ENCODE measurements at regions not wholly inside any gene's neighbourhood (a gene's known extent, or its start where the extent isn't known, plus 50 kb on each side); places are given as distances from the start of the nearest gene placed in this dataset.
"Not testable (repeated sequence)": the region's sequence is repeated elsewhere in the genome, so short reads cannot be mapped to it uniquely, and the experiment has no call there.

DNA sequence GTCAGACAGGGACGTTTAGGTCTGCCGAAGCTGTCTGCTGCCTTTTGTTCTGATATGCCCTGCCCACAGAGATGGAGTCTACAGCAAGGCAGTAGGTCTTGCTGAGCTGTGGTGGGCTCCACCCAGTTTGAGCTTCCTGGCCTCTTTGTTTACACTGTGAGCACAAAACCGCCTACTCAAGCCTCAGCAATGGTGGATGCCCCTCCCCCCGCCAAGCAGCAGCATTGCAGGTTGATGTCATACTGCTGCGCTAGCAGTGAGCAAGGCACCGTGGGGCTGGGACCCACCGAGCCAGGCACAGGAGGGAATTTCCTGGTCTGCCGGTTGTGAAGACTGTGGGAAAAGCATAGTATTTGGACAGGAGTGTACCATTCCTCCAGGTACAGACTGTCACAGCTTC, 233.1 kb downstream of the ATPSCKMT start:
- not testable (repeated sequence) for DNase-seq

DNA sequence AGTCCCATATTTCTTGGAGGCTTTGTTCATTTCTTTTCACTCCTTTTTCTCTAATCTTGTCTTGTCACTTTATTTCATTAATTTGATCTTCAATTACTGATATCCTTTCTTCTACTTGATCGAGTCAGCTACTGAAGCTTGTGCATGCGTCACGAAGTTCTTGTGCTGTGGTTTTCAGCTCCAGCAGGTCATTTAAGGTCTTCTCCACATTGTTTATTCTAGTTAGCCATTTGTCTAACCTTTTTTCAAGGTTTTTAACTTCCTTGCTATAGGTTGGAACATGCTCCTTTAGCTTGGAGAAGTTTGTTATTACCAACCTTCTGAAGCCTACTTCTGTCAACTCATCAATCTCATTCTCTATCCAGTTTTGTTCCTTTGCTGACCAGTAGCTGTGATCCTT, 234.0 kb downstream of the ATPSCKMT start:
- DNase-seq = not testable (repeated sequence)

DNA sequence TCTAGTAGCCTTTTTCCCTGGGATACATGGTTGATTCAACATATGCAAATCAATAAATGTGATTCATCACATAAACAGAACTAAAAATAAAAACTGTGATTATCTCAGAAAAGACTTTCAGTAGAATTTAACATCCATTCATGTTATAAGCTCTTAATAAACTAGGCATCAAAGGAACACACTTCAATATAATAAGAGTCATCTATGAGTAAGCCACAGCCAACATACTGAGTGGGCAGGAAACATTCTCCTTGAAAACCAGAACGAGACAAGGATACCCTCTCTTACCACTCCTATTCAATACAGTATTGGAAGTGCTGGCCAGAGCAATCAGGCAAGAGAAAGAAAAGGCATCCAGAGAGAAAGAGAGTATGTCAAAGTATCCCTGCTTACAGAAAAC, 239.9 kb downstream of the ATPSCKMT start:
- no peak for DNase-seq

DNA sequence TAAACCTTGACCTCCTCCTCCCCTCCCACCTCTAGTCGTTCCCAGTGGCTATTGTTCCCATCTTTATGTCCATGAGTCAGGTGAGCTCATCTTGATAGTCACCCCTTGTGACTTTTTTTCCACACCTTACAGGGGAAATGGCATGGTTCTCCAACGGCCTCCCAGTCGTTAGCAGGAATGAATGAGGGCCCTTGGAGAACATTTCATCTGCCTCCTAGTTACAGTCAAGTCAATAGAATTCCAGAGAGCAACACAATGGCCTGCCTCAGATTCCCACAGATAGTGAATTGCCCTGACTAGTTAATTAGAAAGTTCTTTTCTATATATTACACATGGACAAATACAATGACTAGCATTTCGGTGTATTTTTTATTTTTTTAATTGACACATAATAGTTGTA, 262.6 kb downstream of the ATPSCKMT start:
- no peak for DNase-seq

DNA sequence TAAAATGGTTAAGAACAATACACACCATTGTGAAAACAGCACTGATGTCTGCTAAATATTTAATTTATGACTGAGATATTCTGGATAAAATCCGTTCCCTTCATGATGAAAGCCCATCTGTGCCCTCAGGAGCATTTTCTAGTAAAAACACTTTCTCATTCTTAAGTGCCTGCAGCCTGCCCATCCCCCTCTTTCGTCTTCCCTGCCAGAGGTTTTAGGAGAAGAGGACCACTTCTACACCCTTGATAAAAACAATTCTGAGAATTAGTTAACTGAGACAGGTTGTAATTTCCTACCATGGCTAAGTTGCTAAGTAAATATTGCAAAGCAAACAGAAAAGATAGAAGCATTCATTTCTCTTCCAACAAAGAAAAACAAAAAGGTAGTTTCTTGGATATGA, 272.6 kb downstream of the ATPSCKMT start:
- no peak for DNase-seq

DNA sequence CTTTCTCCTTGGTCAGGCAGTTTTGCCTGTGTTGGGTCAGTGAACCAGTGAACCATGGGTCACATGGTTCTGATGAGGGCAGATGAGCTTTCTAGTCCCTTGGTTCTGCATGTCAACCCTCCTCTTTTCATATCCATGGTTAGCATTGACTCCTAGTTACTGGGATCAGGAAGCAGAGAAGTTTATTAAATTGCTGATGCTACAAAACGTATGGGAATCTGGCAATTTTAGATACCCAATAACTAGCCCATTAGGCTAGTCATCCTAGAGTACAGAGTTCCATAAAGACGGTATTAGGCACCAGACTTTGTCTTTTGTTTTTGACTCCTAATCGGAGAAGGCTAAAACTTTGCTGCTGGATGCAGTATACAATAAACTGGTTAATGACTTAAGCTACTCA, 273.1 kb downstream of the ATPSCKMT start:
- DNase-seq = no peak

DNA sequence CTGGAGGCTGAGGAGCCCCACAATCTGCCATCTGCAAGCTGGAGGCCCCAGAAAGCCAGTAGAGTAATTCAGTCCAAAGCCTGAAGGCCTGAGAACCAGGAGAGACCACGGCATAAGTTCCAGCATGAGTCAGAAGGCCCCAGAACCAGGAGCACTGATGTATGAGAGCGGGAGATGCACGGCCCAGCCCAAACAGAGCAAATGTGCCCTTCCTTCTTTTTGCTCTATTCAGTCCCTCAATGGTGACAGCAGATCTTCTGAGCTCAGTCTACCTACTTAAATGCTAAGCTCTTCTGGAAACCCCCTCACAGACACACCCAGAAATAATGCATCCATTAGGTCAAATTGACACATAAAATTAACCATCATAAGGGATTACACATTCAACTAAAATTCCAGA, 277.6 kb downstream of the ATPSCKMT start:
- no peak for DNase-seq

DNA sequence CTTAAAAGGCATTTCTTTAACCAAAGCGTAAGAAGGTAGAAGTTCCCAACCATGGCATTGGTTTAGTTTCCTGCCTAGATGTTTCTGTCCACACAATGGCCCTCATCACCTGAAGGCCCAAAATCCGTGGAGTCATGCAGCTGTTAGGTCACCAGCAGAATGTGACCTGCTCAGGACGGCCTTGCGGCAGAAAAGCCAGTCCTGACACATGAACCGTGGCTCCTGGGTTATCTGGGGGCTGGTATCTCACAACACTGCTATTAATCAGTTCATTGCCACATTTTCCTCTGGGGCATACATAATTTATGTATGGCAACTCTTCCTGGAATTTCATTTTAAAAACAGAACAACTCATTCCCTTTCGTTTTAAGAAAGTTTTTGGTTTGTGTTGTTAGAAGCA, 278.4 kb downstream of the ATPSCKMT start:
- DNase-seq = no peak

DNA sequence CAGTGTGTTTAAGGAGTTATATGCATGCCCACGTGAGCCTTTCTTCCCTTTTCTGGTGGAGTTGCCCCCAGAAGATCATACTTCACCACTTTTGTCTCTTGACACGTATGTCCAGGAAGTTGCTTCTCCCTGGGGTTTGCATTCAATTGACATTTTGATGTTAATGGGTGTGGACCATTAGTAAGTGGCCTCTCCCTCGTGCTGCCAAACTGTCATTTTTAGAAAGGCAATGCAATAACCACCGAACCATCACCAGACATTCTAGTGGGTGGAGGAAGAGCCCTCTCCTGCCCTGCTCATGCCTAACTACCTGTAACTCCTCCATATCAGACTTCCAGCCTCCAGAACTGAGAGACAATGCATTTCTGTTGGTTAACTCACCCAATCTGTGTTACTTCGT, 290.8 kb downstream of the ATPSCKMT start:
- no peak for DNase-seq

DNA sequence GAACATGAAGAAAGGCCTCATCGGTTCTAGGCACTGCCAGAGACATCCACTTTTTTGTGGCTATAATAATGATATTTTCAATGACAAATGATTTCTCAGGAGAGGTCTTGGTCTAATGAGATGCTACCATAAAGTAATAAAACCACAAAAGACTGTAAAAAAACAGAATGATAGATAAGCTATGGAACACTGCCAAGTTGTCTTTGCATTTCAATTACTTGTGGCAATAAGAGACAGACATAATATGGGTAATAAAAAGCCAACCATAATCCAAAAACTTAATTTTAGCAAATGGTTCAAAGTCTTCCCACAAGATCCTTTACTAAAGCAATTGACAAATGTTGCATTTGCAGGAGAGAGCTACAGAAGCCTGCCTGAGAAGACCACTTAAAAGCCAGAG, 292.5 kb downstream of the ATPSCKMT start:
- no peak for DNase-seq

DNA sequence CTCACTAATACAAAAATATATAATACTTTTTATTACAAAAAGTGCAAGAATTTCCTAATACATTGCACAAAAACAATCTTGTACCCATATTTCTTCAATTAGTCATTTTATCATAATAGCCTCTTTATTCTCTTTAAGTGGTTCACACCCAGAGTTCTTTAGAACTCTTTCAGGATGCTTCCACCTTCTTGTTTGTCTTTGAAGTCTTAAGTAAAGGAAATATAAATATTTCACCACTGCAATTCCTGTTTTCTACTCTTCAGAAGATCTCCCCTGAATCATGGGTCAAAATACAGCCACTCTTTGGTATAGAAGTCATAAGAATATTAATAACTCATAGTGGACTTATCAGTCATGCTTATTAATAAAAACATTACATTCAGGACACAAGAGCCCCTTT, 293.0 kb downstream of the ATPSCKMT start:
- no peak for DNase-seq

DNA sequence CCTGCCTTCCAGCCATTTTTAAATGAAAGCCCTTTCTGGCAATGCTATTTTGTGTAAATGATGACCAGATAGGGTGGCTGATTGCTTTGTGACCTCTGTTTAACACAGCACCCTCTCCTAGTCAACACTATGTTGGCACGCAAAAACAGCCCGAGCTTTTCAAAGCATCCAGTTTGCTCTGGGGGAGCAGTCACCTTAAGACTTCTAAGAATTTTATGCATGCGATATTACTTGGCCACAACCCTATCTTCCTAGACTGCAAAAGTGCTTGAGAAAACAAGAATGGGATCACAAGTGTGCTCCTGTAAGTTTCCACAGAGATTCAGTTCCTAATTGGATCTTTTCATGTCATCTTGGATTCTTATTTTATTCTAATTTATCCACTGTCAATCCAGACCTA, 294.1 kb downstream of the ATPSCKMT start:
- DNase-seq = no peak

DNA sequence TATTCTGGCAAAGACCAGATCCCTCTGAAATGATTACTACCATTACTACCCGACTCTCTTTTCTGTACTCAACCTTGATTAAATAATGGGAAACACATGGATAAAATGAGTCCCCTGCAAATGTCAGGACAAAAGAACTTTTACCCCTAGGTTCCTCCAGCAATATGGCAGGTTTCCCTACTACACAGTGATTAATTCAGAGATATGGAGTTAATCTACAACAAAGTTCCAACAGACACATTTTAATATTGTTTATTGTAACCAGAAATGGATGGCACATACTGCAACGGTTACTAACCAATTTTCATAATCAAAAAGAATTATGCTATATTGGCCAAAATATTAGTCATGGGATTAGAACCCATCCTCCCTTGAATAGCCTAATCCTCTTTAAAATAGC, 294.8 kb downstream of the ATPSCKMT start:
- DNase-seq = no peak

DNA sequence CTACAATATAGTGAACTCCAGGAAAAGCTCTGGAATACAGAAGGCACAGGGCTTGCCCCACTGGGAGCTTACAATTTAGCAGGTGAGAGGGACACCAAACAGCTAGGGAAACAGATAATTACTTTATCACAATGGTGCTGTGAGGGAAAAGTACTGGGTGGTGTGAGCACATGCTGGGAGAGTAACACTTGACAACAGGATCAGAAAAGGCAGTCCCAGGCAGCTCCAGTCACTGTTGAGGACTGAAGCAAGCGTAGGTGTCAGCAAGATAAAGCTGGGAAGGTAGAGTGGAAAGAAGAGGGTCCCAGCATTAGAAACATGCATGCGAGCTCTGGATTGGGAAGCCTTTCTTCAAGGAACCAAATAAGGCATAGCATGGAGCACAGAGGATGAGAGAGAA, 296.0 kb downstream of the ATPSCKMT start:
- DNase-seq = no peak

DNA sequence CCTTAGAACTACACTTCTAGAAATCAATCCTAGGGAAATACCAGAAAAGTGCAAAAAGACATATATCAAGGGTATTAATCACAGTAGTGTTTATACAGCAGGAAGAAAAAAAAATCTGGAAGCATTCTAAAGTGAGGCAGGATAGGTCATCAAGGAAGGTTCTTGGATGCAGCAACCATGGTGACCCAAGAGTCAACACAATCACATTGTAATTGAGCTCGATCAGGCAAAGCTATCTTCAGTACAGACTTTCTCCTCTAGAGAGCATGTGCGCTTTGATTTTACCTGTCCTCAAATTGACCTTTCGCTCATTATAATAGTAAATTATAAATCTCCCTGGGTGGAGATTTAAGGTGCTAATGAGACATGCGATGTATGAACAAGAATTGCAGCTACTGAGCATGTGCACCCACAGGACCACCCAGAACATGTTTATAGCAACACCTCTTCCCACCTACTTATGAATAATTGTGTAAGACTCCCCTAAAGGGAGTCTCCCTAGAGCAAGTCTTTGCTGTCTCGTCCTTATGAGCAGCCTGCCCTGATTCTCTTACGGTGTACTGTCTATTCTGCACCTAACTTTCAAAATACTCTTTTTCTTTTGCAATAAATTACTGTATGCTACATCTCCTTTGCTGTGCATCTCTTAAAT, 297.7 kb downstream of the ATPSCKMT start:
- no peak for DNase-seq

DNA sequence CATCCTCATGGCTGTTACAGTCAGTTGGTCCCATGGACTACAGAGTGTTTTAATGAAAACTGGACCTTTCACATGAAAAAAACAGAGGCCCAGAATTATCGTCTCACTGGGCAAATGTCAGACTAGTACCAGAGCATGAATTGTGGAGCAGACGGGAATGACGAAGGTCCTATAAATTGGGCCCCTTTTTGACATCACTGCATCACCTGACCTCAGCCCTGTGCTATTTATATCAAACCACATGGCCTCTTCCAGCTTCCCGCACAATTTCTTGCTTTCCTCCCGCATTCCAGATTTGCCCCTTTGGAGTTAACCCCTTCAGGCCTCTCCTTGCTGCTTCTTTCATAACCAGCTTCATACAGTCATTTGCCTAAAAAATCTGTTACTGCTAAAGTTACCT, 301.7 kb downstream of the ATPSCKMT start:
- no peak for DNase-seq

DNA sequence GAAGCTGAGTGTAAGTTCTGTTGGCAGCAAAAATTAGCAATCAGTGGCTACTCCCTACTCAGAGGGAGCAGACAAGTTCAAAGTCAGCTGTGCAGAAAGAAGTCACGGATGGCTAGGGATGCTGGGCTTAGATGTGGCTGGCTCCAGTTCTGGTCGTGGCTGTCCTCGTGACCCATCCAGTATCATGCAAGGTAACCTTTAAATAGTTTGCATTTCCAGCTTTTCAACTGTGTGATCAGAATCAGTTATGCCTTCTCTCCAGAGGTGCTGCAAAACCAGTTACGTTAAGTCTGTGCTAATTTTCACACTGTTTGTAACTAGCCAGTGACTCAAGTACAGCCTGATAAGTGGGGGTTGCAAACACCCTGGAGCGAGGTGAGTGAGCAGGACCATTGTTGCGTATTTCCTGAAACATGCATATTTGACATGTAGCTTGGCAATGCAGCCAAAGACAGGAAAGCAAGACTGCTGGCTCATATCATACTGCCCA, 302.4 kb downstream of the ATPSCKMT start:
- DNase-seq = no peak

DNA sequence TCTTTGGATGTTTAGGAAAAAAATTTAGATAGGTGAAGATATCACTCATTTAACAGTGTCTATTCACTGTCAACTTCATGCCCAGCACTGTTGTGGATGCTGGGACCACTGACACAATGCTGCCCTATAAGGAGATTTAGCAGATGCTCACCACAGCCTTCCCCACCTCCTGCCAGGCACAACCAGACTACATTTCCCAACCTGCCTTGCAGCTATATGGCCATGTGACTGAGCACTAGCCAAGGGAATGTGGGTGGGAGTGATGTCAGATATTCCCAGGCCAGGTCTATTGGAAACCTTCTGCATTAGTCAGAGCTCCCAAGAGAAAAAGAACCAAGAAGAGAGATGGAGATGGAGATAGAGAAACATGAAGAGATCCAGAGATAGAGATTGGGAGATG, 302.6 kb upstream of the TAS2R1 start:
- no peak for DNase-seq

DNA sequence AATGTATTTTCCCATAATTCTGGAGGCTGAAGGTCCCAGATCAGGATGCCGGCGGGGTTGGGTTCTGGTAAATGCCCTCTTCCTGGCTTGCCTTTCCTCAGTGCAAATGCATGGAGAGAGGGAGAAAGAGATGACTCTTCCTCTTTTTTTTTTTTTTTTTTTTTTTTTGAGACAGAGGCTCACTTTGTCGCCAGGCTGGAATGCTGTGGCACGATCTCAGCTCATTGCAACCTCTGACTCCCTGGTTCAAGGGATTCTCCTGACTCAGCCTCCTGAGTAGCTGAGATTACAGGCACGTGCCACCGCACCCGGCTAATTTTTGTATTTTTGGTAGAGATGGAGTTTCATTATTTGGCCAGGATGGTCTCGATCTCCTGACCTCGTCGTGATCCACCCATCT, 300.0 kb upstream of the TAS2R1 start:
- no peak for DNase-seq

DNA sequence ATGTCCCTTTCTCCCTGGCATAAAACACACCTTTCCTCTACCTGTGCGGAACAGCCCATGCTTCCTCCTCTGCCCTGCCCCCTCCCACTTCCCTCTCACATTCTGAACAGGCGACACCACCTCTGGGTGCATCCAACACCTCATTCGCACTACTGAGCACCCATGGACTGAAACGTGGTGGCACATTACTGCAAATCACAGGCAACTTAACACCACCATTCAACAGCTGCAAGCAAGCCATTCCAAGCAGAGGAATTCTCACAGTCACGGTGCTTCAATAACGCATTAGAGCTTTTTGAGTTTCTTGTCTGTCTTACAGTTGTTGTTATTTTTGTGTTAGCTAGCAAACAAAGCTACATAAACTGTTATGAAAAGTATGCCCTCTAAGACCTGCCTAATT, 298.2 kb upstream of the TAS2R1 start:
- no peak for DNase-seq

DNA sequence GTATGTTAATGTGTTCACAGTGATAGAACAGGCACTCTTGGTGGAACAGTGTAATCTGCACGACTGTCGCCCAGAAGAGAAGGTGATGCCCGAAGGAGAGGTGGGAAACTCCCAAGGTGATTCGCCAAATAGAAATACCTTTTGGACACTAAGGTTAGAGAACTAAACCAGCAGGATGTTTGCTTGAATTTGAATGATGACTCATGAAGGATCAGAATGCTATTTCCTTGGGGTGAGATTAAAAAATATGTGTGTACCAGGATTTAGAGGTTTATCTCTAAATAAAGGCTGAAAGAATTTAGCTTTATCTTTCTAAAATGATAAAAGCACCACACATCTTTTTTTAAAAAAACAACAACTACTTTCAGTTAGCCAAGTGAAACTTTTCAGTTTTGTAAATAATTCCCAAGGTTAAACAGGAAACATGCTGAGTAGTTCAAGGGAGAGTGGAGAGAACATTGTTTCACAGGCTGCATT, 297.4 kb upstream of the TAS2R1 start:
- DNase-seq = no peak

DNA sequence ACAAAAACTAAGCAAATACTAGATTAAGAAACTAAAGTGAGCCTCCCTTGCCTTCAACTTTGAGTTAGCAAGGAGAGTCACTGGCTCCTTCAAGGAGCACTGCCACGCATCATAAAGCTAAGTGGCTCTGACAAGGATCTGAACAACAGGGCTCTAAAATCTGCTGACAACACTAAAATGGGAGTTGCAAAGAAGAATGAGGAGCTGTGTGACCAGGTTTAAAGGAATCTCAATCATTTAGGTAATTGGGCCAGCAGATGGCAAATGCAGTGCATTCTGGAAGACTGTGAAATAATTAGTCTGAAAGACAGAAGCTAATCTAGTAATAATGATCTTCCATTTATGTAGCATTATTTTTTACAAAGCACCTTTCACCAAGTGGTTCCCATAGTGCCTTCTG, 297.0 kb upstream of the TAS2R1 start:
- DNase-seq = no peak

DNA sequence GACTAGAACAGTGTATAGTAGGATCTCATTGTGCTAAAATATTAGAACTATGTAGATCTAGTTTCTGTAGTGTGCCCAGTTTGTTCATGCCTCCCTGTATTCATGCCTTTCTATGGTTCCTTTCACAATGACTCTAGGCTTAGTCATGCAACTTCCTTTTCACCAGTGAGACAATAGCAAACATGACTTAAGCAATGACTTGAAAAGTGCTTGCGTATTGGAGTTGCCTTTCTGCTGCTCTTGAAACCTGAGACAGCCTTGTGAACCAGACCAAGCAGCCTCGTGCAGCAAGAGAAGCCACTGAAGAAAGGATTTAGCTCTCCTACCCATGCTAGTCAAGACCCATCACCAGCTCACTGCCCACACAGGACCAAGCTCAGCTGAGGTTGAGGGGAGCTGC, 294.5 kb upstream of the TAS2R1 start:
- no peak for DNase-seq

DNA sequence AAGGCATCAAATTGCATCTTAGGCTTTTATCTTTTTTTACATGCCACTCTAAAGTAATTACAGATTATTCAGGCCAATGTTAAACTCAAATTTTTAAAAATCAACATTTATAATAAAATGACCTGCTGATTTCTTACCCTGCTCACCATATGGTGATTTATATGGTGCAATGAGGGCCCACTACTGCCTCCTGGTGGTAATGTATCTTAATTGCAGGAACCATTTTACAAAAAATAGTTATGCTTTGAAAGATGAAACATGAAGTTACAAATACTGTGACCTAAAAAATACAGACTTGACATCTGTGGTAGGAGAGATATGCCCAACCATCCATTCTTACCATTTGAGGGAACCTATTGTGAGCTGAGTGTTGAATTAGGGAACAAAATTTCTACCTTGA, 292.6 kb upstream of the TAS2R1 start:
- no peak for DNase-seq

DNA sequence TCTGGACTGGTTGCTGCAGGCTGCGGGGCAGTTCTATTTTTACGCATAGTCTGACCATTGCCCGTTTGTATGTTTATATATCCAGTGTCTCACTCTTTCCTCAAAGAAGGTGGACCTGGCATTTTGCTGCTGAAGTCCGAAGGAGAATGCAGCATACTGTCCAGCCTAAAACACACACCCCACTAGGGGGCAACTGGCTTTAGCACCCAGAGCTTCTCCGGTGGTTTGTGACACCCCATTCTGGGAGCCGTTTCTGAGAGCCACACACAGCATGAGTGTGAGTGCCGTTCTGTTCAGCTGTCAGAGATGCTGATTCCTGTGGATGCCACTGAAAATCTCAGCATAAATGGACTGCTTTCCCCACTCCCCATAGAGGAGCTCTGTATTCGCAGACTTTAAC, 290.5 kb upstream of the TAS2R1 start:
- DNase-seq = no peak

All from cerebellar nuclear complex (tissue), 1 donor.